Right atrium auricular region (tissue), 2 donors: ENCODE measurements at regions not wholly inside any gene's neighbourhood (a gene's known extent, or its start where the extent isn't known, plus 50 kb on each side); places are given as distances from the start of the nearest gene placed in this dataset.

ENCODE experiments used
- DNase-seq: peaks from one replicate; pipeline ENCODE4 v3.0.0-alpha.2; 2019; ENCODE audit warnings: low spot score
- H3K27ac ChIP-seq, 2 donors: fragments of 200-600 bp; sonication (generic); 1 replicate in 1 of 2; 2 replicates in 1 of 2; pipeline ENCODE4 v1.5.1; 2016 to 2019
- H3K27me3 ChIP-seq, 2 donors: fragments of 200-600 bp; sonication (generic); one replicate each; pipeline versions ENCODE4 v1.5.1 to v1.6.0; 2017 to 2019
- H3K36me3 ChIP-seq: fragments of 200-600 bp; sonication (generic); one replicate; pipeline ENCODE4 v1.5.1; 2016
- H3K4me1 ChIP-seq, 2 donors: fragments of 200-600 bp; sonication (generic); one replicate each; pipeline versions ENCODE4 v1.5.1 to v1.6.0; 2017 to 2019
- H3K4me3 ChIP-seq, 2 donors: fragments of 200-600 bp; sonication (generic); 1 replicate in 1 of 2; 2 replicates in 1 of 2; pipeline ENCODE4 v1.5.1; 2017 to 2019; ENCODE audit warnings: mild to moderate bottlenecking in 1 of 2, moderate library complexity in 1 of 2
- H3K9me3 ChIP-seq, 2 donors: fragments of 200-600 bp; sonication (generic); one replicate each; pipeline ENCODE4 v1.5.1; 2019
- CTCF ChIP-seq, 2 donors: fragments of 200-600 bp; sonication (generic); IDR thresholded peaks; one replicate each; pipeline ENCODE4 v1.5.1; 2019; ENCODE audit warnings: antibody characterized with exemption in 2 of 2

DNA sequence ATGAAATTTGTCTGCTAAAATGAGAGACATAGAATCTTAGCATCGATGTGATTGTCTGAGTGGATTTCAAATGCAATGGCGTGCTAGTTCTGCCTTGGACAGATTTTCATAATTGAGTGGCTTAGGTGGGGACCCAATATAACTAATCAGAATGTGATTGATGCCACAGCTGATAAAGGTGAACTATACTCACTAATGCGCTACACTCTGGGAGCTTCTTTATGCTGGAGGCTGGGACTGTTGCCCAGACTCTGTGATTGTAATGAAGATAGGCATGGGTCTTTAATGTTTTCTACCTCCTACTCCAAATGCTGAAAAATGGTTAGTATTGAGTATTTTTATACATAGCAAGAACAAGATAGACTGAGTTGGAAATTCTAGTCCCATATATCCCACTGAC is 339.5 kb upstream of the SLC39A10 start:
- Histone ChIP-seq H3K36me3 (no peaks in the 10 kb centered on the region), H3K27ac (no peak overlapping the region), H3K27me3 (no peaks in the 10 kb centered on the region), H3K4me3 (no peak overlapping the region), H3K9me3 (no peaks in the 10 kb centered on the region), H3K4me1 (no peaks in the 10 kb centered on the region)
- no peak for DNase-seq
- TF ChIP-seq CTCF (IDR thresholded peaks at IDR 0.05) = no peak

DNA sequence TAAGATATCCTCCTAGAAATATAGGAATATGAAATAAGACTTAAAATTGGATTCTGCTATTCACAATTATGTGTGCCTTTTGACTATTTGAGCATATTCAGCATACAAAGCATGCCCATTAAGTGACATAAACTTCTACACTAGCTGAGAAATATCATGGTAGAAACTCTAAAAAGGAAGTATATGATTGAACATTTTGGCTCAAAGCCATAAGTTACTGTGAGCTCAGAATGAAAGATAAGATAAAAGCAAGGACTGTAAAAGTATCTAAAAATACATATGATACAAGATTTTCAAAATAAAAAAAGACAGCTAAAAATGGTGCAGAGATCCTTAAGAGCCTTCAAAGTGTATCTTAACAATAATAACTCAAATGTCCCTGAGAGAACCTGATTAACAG is 340.5 kb upstream of the SLC39A10 start:
- no peak overlapping the region for H3K4me3 ChIP-seq
- no peak for DNase-seq
- H3K36me3 ChIP-seq = no peaks in the 10 kb centered on the region
- H3K27ac ChIP-seq = no peak overlapping the region
- no peaks in the 10 kb centered on the region for H3K4me1 ChIP-seq
- TF ChIP-seq CTCF (IDR thresholded peaks at IDR 0.05) = no peak
- H3K9me3 ChIP-seq = no peaks in the 10 kb centered on the region
- H3K27me3 ChIP-seq = no peaks in the 10 kb centered on the region

DNA sequence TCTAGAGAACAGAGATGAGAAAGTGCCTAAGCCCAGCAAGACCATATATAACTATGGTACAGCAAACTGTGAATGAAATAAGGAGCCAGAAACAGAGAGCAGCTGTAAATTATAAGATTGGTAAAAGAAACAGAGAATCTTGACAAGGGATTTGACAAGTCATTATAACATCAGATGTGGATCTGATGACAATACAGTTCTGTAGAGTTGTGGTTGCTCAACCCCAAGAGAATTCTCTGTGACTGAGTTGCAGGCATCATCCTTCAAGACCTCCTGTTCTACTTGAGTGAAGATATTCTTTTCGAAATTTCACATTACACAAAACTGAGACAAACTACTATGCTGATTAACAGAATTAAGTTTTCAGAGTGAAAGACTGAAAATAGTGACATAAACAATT is 343.1 kb upstream of the SLC39A10 start:
- DNase-seq = no peak
- H3K27me3 ChIP-seq = no peaks in the 10 kb centered on the region
- H3K9me3 ChIP-seq = no peaks in the 10 kb centered on the region
- no peak overlapping the region for H3K4me3 ChIP-seq
- no peak for TF ChIP-seq CTCF (IDR thresholded peaks at IDR 0.05)
- H3K4me1 ChIP-seq = no peaks in the 10 kb centered on the region
- H3K27ac ChIP-seq = no peak overlapping the region
- no peaks in the 10 kb centered on the region for H3K36me3 ChIP-seq

GRCh38 chr2:195312662-195313061 is 344.4 kb upstream of the SLC39A10 start:
- Histone ChIP-seq H3K9me3 (no peaks in the 10 kb centered on the region), H3K27me3 (no peaks in the 10 kb centered on the region), H3K36me3 (no peaks in the 10 kb centered on the region), H3K27ac (no peak overlapping the region), H3K4me3 (no peak overlapping the region), H3K4me1 (no peaks in the 10 kb centered on the region)
- TF ChIP-seq CTCF (IDR thresholded peaks at IDR 0.05) = no peak
- DNase-seq = no peak

- Histone ChIP-seq H3K27ac (no peak overlapping the region), H3K4me1 (no peaks in the 10 kb centered on the region), H3K36me3 (no peaks in the 10 kb centered on the region), H3K27me3 (no peaks in the 10 kb centered on the region), H3K4me3 (no peak overlapping the region), H3K9me3 (no peaks in the 10 kb centered on the region)
- no peak for TF ChIP-seq CTCF (IDR thresholded peaks at IDR 0.05)
- DNase-seq = no peak
Observed at GRCh38 chr2:195308163-195308562, 348.9 kb upstream of the SLC39A10 start.

DNA sequence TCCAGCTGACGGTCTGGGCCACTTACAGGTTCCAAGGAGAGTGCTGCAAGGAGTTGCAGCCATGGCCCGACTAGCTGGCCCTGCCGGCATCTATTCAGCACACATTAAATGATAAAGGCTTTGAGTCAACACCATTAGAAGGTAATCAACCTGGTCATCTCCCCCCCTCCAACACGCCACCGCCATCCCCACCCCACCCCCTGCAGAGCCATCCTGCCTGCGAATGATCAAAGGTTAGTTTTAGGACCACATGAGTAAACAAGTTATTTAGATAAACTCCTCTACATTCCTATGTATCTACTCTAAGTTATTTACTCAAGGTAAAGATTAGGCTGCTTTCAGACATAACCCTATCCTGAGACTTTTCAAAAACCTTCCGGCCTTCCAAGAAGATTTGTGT is 349.3 kb upstream of the SLC39A10 start:
- no peaks in the 10 kb centered on the region for H3K36me3 ChIP-seq
- H3K4me3 ChIP-seq = no peak overlapping the region
- H3K27me3 ChIP-seq = no peaks in the 10 kb centered on the region
- no peaks in the 10 kb centered on the region for H3K4me1 ChIP-seq
- DNase-seq = no peak
- no peak for TF ChIP-seq CTCF (IDR thresholded peaks at IDR 0.05)
- no peaks in the 10 kb centered on the region for H3K9me3 ChIP-seq
- H3K27ac ChIP-seq = no peak overlapping the region
